Vagina (tissue), 2 donors: ENCODE measurements at regions not wholly inside any gene's neighbourhood (a gene's known extent, or its start where the extent isn't known, plus 50 kb on each side); places are given as distances from the start of the nearest gene placed in this dataset.

ENCODE experiments used
- POLR2A ChIP-seq, 2 donors: fragments of 450-650 bp; IDR thresholded peaks; one replicate each; pipeline ENCODE4 v1.6.1; 2017; ENCODE audit warnings: antibody characterized with exemption in 2 of 2, mild to moderate bottlenecking in 2 of 2, moderate library complexity in 2 of 2
- POLR2AphosphoS5 ChIP-seq, 2 donors: sonication (generic); formaldehyde crosslinking; IDR thresholded peaks; one replicate each; pipeline ENCODE4 v1.9.0; 2017; ENCODE audit warnings: antibody characterized with exemption in 2 of 2, mild to moderate bottlenecking in 2 of 2, low read depth in 1 of 2; ENCODE audit not compliant: insufficient read depth in 1 of 2
- TF ChIP-seq, protein P1 (sequence below), 3 experiments: fragments of 450-650 bp in 2 of 3; fragments of 200-600 bp in 1 of 3; sonication (generic) in 1 of 3; IDR thresholded peaks; one replicate each; pipeline ENCODE4 v1.5.1; 2017 to 2019; ENCODE audit warnings: antibody characterized with exemption in 3 of 3, mild to moderate bottlenecking in 2 of 3, moderate library complexity in 2 of 3

DNA sequence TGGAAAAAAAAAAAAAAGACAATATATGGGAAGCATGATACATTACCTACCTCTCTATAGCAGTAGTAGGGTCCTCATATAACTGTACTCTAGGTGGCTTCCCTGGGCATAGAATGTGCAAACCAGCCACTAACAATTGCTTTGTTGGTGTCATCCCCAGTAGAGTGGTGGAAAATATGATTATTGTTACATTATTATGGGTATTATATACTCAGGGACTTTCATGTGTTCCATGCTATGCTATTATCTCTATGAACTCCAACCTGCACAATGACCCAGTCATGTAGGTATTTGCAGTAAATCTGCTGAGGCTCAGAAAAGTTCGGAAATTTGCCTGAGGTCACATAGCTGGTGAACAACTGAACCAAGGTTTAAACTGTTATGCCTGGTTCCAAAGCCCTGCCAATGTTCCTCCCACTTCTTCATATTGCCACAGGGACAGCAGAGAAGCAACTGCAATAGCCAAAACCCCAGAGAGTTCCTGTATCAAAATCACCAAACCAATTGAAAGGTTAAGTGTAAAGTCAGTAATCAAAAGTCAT lies 52.6 kb upstream of the MAP4K4 start:
- TF ChIP-seq, protein P1, sequence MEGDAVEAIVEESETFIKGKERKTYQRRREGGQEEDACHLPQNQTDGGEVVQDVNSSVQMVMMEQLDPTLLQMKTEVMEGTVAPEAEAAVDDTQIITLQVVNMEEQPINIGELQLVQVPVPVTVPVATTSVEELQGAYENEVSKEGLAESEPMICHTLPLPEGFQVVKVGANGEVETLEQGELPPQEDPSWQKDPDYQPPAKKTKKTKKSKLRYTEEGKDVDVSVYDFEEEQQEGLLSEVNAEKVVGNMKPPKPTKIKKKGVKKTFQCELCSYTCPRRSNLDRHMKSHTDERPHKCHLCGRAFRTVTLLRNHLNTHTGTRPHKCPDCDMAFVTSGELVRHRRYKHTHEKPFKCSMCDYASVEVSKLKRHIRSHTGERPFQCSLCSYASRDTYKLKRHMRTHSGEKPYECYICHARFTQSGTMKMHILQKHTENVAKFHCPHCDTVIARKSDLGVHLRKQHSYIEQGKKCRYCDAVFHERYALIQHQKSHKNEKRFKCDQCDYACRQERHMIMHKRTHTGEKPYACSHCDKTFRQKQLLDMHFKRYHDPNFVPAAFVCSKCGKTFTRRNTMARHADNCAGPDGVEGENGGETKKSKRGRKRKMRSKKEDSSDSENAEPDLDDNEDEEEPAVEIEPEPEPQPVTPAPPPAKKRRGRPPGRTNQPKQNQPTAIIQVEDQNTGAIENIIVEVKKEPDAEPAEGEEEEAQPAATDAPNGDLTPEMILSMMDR (IDR thresholded peaks at IDR 0.05) = no peak
- no peak for TF ChIP-seq POLR2A (IDR thresholded peaks at IDR 0.05)
- no peak for TF ChIP-seq POLR2AphosphoS5 (IDR thresholded peaks at IDR 0.05; ENCODE audit: insufficient read depth in 1 of 2, low read depth in 1 of 2)
